B cell (primary cell): ENCODE measurements at regions not wholly inside any gene's neighbourhood (a gene's known extent, or its start where the extent isn't known, plus 50 kb on each side); places are given as distances from the start of the nearest gene placed in this dataset.

Experiments
- ATAC-seq: fragments of 200-7000 bp; cut with Tn5 transposase; one replicate; pipeline ENCODE4 v1.10.0; 2021; ENCODE audit warnings: low read depth, mild to moderate bottlenecking, moderate number of reproducible peaks, moderate library complexity
- CTCF ChIA-PET: fragments of 350-600 bp; sonication (Branson Sonifier 250); formaldehyde crosslinking; loops from one replicate; lab custom pipeline; 2021; ENCODE audit warnings: antibody characterized with exemption, inconsistent platforms; lab: Charles Lee
- POLR2A ChIA-PET: fragments of 350-600 bp; sonication (Branson Sonifier 250); formaldehyde crosslinking; loops from one replicate; lab custom pipeline; 2021; ENCODE audit warnings: antibody characterized with exemption; lab: Charles Lee
- DNase-seq: peaks from one replicate; pipeline ENCODE4 v3.0.0; 2013
- H2AFZ ChIP-seq: 2 replicates; pipeline ENCODE4 v1.6.1; 2012; ENCODE audit warnings: mild to moderate bottlenecking, low read depth, low read length; ENCODE audit not compliant: insufficient read depth, poor library complexity, severe bottlenecking
- H3K27ac ChIP-seq, 2 donors: 1 replicate in 1 of 2; 2 replicates in 1 of 2; pipeline ENCODE4 v1.5.1; 2012 to 2013; ENCODE audit warnings: low read length in 2 of 2, mild to moderate bottlenecking in 2 of 2, moderate library complexity in 1 of 2
- H3K27me3 ChIP-seq, 4 experiments: fragments of 200-600 bp in 1 of 4; sonication (generic) in 1 of 4; replicated peaks in 1 of 4; 1 replicate in 2 of 4; 2 replicates in 2 of 4; pipeline versions ENCODE4 v1.6.1 to v1.7.0; 2013 to 2016; ENCODE audit warnings: low read length in 3 of 4, mild to moderate bottlenecking in 2 of 4, mixed read lengths in 1 of 4, moderate library complexity in 1 of 4; ENCODE audit not compliant: insufficient read depth in 4 of 4, control insufficient read depth in 3 of 4; ENCODE audit errors: control extremely low read depth in 1 of 4
- H3K36me3 ChIP-seq, 2 experiments: replicated peaks in 1 of 2; 1 replicate in 1 of 2; 2 replicates in 1 of 2; pipeline versions ENCODE4 v1.6.1 to v1.7.1; 2013; ENCODE audit warnings: low read length in 1 of 2; ENCODE audit not compliant: insufficient read depth in 2 of 2, control insufficient read depth in 1 of 2; ENCODE audit errors: control extremely low read depth in 1 of 2, extremely low read depth in 1 of 2
- H3K4me1 ChIP-seq, 2 donors: fragments of 200-600 bp in 1 of 2; sonication (generic) in 1 of 2; 1 replicate in 1 of 2; 2 replicates in 1 of 2; pipeline versions ENCODE4 v1.5.1 to v1.6.1; 2013 to 2017; ENCODE audit warnings: low read length in 2 of 2; ENCODE audit not compliant: control insufficient read depth in 2 of 2, insufficient read depth in 2 of 2
- H3K4me2 ChIP-seq: replicated peaks from 2 replicates; pipeline ENCODE3; 2012; ENCODE audit warnings: mild to moderate bottlenecking, low read depth, low read length; ENCODE audit not compliant: poor library complexity, severe bottlenecking
- H3K4me3 ChIP-seq, 5 experiments: fragments of 200-600 bp in 1 of 5; sonication (generic) in 1 of 5; 1 replicate in 3 of 5; 2 replicates in 2 of 5; pipeline versions ENCODE4 v1.5.1 to v1.7.0; 2011 to 2016; ENCODE audit warnings: low read length in 4 of 5, mild to moderate bottlenecking in 4 of 5, low read depth in 2 of 5, control low read depth in 1 of 5, moderate library complexity in 1 of 5; ENCODE audit not compliant: insufficient read depth in 1 of 5; ENCODE audit errors: control extremely low read depth in 1 of 5, extremely low read depth in 1 of 5
- H3K79me2 ChIP-seq: fragments of 200-600 bp; sonication (generic); one replicate; pipeline ENCODE4 v1.6.0; 2016; ENCODE audit warnings: low read length; ENCODE audit not compliant: control insufficient read depth, insufficient read depth
- H3K9ac ChIP-seq: fragments of 200-600 bp; sonication (generic); 2 replicates; pipeline ENCODE4 v1.6.1; 2017; ENCODE audit warnings: mild to moderate bottlenecking, low read length, moderate library complexity
- H3K9me3 ChIP-seq, 3 donors: one replicate each; pipeline versions ENCODE4 v1.6.1 to v1.7.1; 2013; ENCODE audit warnings: low read length in 2 of 3; ENCODE audit not compliant: control insufficient read depth in 2 of 3, insufficient read depth in 1 of 3; ENCODE audit errors: control extremely low read depth in 1 of 3
- H4K20me1 ChIP-seq: 2 replicates; pipeline ENCODE4 v1.6.0; 2012; ENCODE audit warnings: mild to moderate bottlenecking, low read length; ENCODE audit not compliant: insufficient read depth, control insufficient read depth, poor library complexity, severe bottlenecking
- H3K27ac Mint-ChIP-seq: one replicate; pipeline ENCODE4 v1.8.0; 2021; ENCODE audit warnings: mixed read lengths
- H3K27me3 Mint-ChIP-seq: one replicate; pipeline ENCODE4 v1.8.0; 2021; ENCODE audit warnings: mixed read lengths
- H3K4me1 Mint-ChIP-seq: one replicate; pipeline ENCODE4 v1.8.0; 2021; ENCODE audit warnings: mixed read lengths
- H3K4me3 Mint-ChIP-seq: one replicate; pipeline ENCODE4 v1.8.0; 2021; ENCODE audit warnings: mixed read lengths
- H3K9me3 Mint-ChIP-seq: one replicate; pipeline ENCODE4 v1.8.0; 2022; ENCODE audit warnings: mixed read lengths; ENCODE audit not compliant: insufficient read depth
- EZH2 ChIP-seq: IDR thresholded peaks from 2 replicates; pipeline ENCODE4 v1.6.1; 2012; ENCODE audit warnings: borderline replicate concordance, low read depth, mild to moderate bottlenecking, moderate library complexity, low read length; ENCODE audit not compliant: insufficient read depth, poor library complexity, severe bottlenecking
- WGBS: methylation state at CpG from one replicate; pipeline ENCODE4 v1.1.5; 2013; ENCODE audit warnings: missing lambda C conversion rate; ENCODE audit not compliant: insufficient coverage; 5-methylcytosine and 5-hydroxymethylcytosine counted together
- intact Hi-C: fragments of 100-400 bp; cut with micrococcal nuclease; formaldehyde crosslinking; loops from one replicate; pipeline ENCODE4 v1.10.0; 2022
- TF ChIP-seq, protein P1 (sequence below): fragments of 200-600 bp; IDR thresholded peaks from one replicate; pipeline ENCODE4 v1.8.0; 2022; ENCODE audit warnings: antibody characterized with exemption, mild to moderate bottlenecking

DNA sequence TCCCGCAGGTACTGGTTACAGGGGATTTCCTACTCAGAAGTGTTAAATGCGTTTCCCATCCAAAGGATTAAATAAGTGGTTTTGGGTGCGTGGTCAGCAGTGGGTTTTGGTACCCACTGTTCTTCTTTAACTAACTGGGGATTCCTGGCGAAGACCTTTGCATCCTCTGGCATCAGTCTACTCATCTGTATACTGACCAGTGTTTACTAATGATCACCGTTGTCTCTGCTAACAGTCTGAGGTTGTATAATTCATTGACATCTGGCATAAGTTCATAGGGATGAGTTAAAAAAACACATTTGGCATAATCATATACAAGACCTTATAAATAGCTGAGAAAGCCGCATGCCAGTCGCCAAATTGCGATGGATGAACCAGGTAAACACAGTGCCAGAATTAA lies 339.1 kb downstream of the PMP22 start:
- Histone ChIP-seq H3K9ac (no peak overlapping the region), H2AFZ (no peak overlapping the region), H3K4me3 (no peak overlapping the region), H3K9me3 (peaks cover 0 to 3% (median 3%) of the 10 kb centered on the region in 3 donors), H3K36me3 (no peaks in the 10 kb centered on the region), H3K4me1 (no peaks in the 10 kb centered on the region), H3K27me3 (no peaks in the 10 kb centered on the region), H4K20me1 (no peaks in the 10 kb centered on the region), H3K79me2 (no peaks in the 10 kb centered on the region), H3K27ac (no peak overlapping the region), H3K4me2 (no peak overlapping the region)
- intact Hi-C loops: loop anchor here (1.0 kb wide), 1 partner anchor 1329 kb away; no protein-coding TSS in a partner anchor
- H3K4me3 Mint-ChIP-seq: no peak overlapping the region
- H3K9me3 Mint-ChIP-seq: no peaks in the 10 kb centered on the region
- no peak for ATAC-seq
- no peak for DNase-seq
- H3K27ac Mint-ChIP-seq: no peak overlapping the region
- POLR2A ChIA-PET: no interaction called here
- no peak for TF ChIP-seq EZH2
- TF ChIP-seq, protein P1, sequence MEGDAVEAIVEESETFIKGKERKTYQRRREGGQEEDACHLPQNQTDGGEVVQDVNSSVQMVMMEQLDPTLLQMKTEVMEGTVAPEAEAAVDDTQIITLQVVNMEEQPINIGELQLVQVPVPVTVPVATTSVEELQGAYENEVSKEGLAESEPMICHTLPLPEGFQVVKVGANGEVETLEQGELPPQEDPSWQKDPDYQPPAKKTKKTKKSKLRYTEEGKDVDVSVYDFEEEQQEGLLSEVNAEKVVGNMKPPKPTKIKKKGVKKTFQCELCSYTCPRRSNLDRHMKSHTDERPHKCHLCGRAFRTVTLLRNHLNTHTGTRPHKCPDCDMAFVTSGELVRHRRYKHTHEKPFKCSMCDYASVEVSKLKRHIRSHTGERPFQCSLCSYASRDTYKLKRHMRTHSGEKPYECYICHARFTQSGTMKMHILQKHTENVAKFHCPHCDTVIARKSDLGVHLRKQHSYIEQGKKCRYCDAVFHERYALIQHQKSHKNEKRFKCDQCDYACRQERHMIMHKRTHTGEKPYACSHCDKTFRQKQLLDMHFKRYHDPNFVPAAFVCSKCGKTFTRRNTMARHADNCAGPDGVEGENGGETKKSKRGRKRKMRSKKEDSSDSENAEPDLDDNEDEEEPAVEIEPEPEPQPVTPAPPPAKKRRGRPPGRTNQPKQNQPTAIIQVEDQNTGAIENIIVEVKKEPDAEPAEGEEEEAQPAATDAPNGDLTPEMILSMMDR: no peak
- CTCF ChIA-PET: interaction anchor here (0.6 to 4.4 kb wide), 27 partner anchors 9 to 1896 kb away, joined by 3 to 43 read pairs (median 4); no protein-coding TSS in a partner anchor
- 81% methylated on average over 3 of the region's 8 CpGs for WGBS
- H3K4me1 Mint-ChIP-seq: no peaks in the 10 kb centered on the region
- H3K27me3 Mint-ChIP-seq: peaks cover 24% of the 10 kb centered on the region

DNA sequence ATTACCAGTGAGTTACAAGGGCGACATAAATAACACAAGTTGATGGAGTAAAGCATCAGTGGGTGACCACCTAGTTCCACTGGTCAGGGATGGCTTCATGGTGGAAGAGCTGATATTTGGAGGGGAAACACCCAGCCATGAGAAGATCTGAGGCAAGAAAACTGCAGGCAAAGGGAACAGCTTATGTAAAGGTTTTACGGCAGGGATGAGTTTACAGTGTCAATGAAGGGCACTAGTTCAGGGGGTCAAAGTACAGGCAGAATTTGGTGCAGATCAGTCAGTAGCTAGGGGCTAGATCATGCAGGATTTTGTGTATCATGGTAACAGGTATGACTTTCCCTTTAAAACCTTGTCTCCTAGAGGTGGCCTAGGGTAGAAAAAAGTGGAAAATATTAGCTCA lies 339.6 kb downstream of the PMP22 start:
- Histone ChIP-seq H3K27ac (no peak overlapping the region), H3K79me2 (no peaks in the 10 kb centered on the region), H3K9ac (no peak overlapping the region), H4K20me1 (no peaks in the 10 kb centered on the region), H3K9me3 (peaks cover 0 to 3% (median 3%) of the 10 kb centered on the region in 3 donors), H3K27me3 (no peaks in the 10 kb centered on the region), H3K4me3 (no peak overlapping the region), H3K4me2 (no peak overlapping the region), H3K4me1 (no peaks in the 10 kb centered on the region), H3K36me3 (no peaks in the 10 kb centered on the region), H2AFZ (no peak overlapping the region)
- ChIA-PET CTCF (interaction anchor here (1.2 to 4.4 kb wide), 8 partner anchors 9 to 1895 kb away, joined by 3 to 43 read pairs (median 14); no protein-coding TSS in a partner anchor), POLR2A (no interaction called here)
- TF ChIP-seq, protein P1: no peak
- TF ChIP-seq EZH2: no peak
- no peaks in the 10 kb centered on the region for H3K9me3 Mint-ChIP-seq
- ATAC-seq (no peak), DNase-seq (no peak)
- WGBS: 100% methylated on average over 2 of the region's 2 CpGs
- no peak overlapping the region for H3K4me3 Mint-ChIP-seq
- intact Hi-C loops: no loop called here
- no peaks in the 10 kb centered on the region for H3K4me1 Mint-ChIP-seq
- H3K27ac Mint-ChIP-seq: no peak overlapping the region
- peaks cover 24% of the 10 kb centered on the region for H3K27me3 Mint-ChIP-seq
